ENCODE measurements at regions not wholly inside any gene's neighbourhood (a gene's known extent, or its start where the extent isn't known, plus 50 kb on each side); places are given as distances from the start of the nearest gene placed in this dataset.

DNA sequence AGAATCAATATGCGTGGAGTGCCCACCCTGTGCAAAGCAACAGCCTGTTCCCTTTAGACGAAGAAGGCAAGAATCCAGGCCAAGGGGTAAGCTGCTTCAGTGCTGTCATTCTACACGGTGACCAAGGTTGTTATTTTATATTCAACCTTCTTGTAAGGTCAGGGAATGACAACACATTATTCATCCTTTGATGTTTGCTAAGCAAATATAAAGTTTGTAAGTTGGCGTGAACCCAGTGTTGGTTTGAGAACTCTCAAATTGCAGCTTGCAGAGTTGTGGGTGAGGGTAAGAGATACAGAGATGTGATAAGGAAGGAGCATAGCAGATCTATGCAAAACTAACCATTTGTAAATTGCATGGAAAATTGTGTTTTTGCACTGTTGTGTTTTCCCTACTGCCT is 436.7 kb downstream of the FGF9 start:
- Histone ChIP-seq H4K20me1 (replicated peaks in 1 of 2; ENCODE audit: control insufficient read depth in 1 of 2, insufficient read depth in 2 of 2, low read length in 2 of 2) (peaks cover 0 to 2% of the 10 kb centered on the region in 2 experiments), H3K79me2 (ENCODE audit: control insufficient read depth in 1 of 2, insufficient read depth in 2 of 2, low read length in 2 of 2) (no peaks in the 10 kb centered on the region), H3K4me3 (ENCODE audit: extremely low read depth in 1 of 4, insufficient read depth in 2 of 4, low read depth in 3 of 4, low read length in 4 of 4) (no peak overlapping the region), H3K36me3 (ENCODE audit: control insufficient read depth in 2 of 4, insufficient read depth in 4 of 4, low read length in 3 of 4) (no peaks in the 10 kb centered on the region; a peak in 1 of 8 replicates), H3K4me2 (ENCODE audit: insufficient read depth in 1 of 2, low read depth in 2 of 2, low read length in 2 of 2) (no peak overlapping the region), H2BK15ac (ENCODE audit: low read length) (no peak overlapping the region), H4K8ac (ENCODE audit: extremely low read depth, insufficient read depth, low read length) (no peak overlapping the region), H2BK120ac (replicated peaks; ENCODE audit: low read depth, low read length) (no peak overlapping the region), H3K9ac (replicated peaks in 1 of 4; ENCODE audit: extremely low read depth in 1 of 4, low read depth in 3 of 4, low read length in 3 of 4) (no peak overlapping the region), H4K91ac (replicated peaks; ENCODE audit: insufficient read length, low read length) (no peak overlapping the region), H2BK20ac (ENCODE audit: low read length) (no peak overlapping the region), H3K14ac (ENCODE audit: insufficient read length) (no peak overlapping the region), H3K18ac (ENCODE audit: extremely low read depth, low read length) (no peak overlapping the region), H3K23me2 (ENCODE audit: low read depth, low read length) (no peaks in the 10 kb centered on the region), H2BK12ac (ENCODE audit: low read depth, low read length) (no peak overlapping the region), H3K23ac (ENCODE audit: insufficient read length) (no peak overlapping the region), H3K9me3 (ENCODE audit: insufficient read depth in 2 of 2, low read depth in 1 of 2, low read length in 1 of 2) (no peaks in the 10 kb centered on the region), H3K56ac (replicated peaks; ENCODE audit: insufficient read length, low read depth, low read length) (no peak overlapping the region), H3K4ac (replicated peaks; ENCODE audit: insufficient read length, low read depth, low read length) (no peak overlapping the region), H3K79me1 (ENCODE audit: low read depth, low read length) (no peaks in the 10 kb centered on the region), H4K5ac (ENCODE audit: insufficient read length, low read depth, low read length) (no peak overlapping the region), H3K27ac (ENCODE audit: low read depth, low read length) (no peak overlapping the region), H3K4me1 (replicated peaks in 1 of 4; ENCODE audit: control insufficient read depth in 3 of 4, insufficient read depth in 4 of 4, low read length in 3 of 4) (no peaks in the 10 kb centered on the region), H2AK5ac (ENCODE audit: low read depth, low read length) (no peak overlapping the region), H3K27me3 (replicated peaks in 1 of 4; ENCODE audit: control insufficient read depth in 3 of 4, extremely low read depth in 1 of 4, insufficient read depth in 3 of 4, low read length in 3 of 4) (no peaks in the 10 kb centered on the region), H2AFZ (ENCODE audit: low read length) (no peak overlapping the region), H2BK5ac (ENCODE audit: low read depth, low read length) (no peak overlapping the region)
- WGBS, 2 experiments (ENCODE audit: extremely low coverage in 1 of 2, insufficient coverage in 1 of 2, insufficient read length in 1 of 2, insufficient replicate concordance in 2 of 2, low coverage in 1 of 2, low lambda C conversion rate in 2 of 2, missing lambda C conversion rate in 1 of 2) = 91% methylated on average over 4 of the region's 4 CpGs; no CpG with 5 or more reads in 1 of the 2 experiments
- FAIRE-seq (no peak), DNase-seq (ENCODE audit: low read depth in 1 of 2, low spot score in 2 of 2) (no peak)
- CTCF ChIA-PET (ENCODE audit: partially characterized antibody) = no interaction called here
- TF ChIP-seq RBBP5 (IDR thresholded peaks at IDR 0.05; ENCODE audit: borderline replicate concordance, low read depth, low read length) = no peak
- TF ChIP-seq, protein P1, sequence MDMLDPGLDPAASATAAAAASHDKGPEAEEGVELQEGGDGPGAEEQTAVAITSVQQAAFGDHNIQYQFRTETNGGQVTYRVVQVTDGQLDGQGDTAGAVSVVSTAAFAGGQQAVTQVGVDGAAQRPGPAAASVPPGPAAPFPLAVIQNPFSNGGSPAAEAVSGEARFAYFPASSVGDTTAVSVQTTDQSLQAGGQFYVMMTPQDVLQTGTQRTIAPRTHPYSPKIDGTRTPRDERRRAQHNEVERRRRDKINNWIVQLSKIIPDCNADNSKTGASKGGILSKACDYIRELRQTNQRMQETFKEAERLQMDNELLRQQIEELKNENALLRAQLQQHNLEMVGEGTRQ (IDR thresholded peaks at IDR 0.05; ENCODE audit: low read length) = no peak
- no peak for TF ChIP-seq POLR2A (IDR thresholded peaks at IDR 0.05; ENCODE audit: control extremely low read depth in 1 of 2, low read depth in 2 of 2, low read length in 2 of 2)
- no peak for TF ChIP-seq CHD1 (IDR thresholded peaks at IDR 0.05; ENCODE audit: low read depth, low read length)
- TF ChIP-seq POU5F1 (IDR thresholded peaks at IDR 0.05; ENCODE audit: low read depth, low read length) = no peak
- no peak for TF ChIP-seq BACH1 (IDR thresholded peaks at IDR 0.05; ENCODE audit: low read length)
- POLR2A ChIA-PET (ENCODE audit: partially characterized antibody) = interaction anchor here (1.7 kb wide), 1 partner anchor 67 kb away, joined by 5 read pairs; no protein-coding TSS in a partner anchor
